Gastroesophageal sphincter (tissue), 4 donors: ENCODE measurements at regions not wholly inside any gene's neighbourhood (a gene's known extent, or its start where the extent isn't known, plus 50 kb on each side); places are given as distances from the start of the nearest gene placed in this dataset.

ENCODE experiments used
- ATAC-seq: fragments of 150-250 bp; one replicate; pipeline ENCODE4 v1.9.1; 2016; ENCODE audit warnings: mild to moderate bottlenecking, moderate library complexity
- H3K27ac ChIP-seq, 4 donors: fragments of 200-600 bp; sonication (generic) in 3 of 4; 1 replicate in 3 of 4; 2 replicates in 1 of 4; pipeline ENCODE4 v1.5.1; 2016 to 2019
- H3K27me3 ChIP-seq: fragments of 200-600 bp; sonication (generic); one replicate; pipeline ENCODE4 v1.5.1; 2019
- H3K36me3 ChIP-seq, 2 donors: fragments of 200-600 bp; sonication (generic); one replicate each; pipeline ENCODE4 v1.5.1; 2019; ENCODE audit warnings: control low read depth in 1 of 2
- H3K4me1 ChIP-seq, 3 donors: fragments of 200-600 bp; sonication (generic); 1 replicate in 2 of 3; 2 replicates in 1 of 3; pipeline ENCODE4 v1.5.1; 2016 to 2019; ENCODE audit warnings: control low read depth in 2 of 3
- H3K4me3 ChIP-seq, 2 donors: fragments of 200-600 bp; sonication (generic); one replicate each; pipeline ENCODE4 v1.5.1; 2019; ENCODE audit warnings: mild to moderate bottlenecking in 1 of 2, moderate library complexity in 1 of 2
- H3K9me3 ChIP-seq, 3 donors: fragments of 200-600 bp; sonication (generic); one replicate each; pipeline ENCODE4 v1.5.1; 2017 to 2019; ENCODE audit warnings: control low read depth in 2 of 3
- EP300 ChIP-seq: sonication (generic); formaldehyde crosslinking; IDR thresholded peaks from one replicate; pipeline ENCODE4 v1.6.1; 2017; ENCODE audit warnings: antibody characterized with exemption, mild to moderate bottlenecking
- POLR2A ChIP-seq, 2 donors: fragments of 450-650 bp; IDR thresholded peaks; one replicate each; pipeline ENCODE4 v1.6.1; 2017; ENCODE audit warnings: antibody characterized with exemption in 2 of 2, mild to moderate bottlenecking in 2 of 2, moderate library complexity in 1 of 2
- POLR2AphosphoS5 ChIP-seq: sonication (generic); formaldehyde crosslinking; IDR thresholded peaks from one replicate; pipeline ENCODE4 v1.6.1; 2017; ENCODE audit warnings: antibody characterized with exemption
- WGBS, 2 donors: methylation state at CpG; one replicate each; pipeline ENCODE4 v1.1.5; 2018; ENCODE audit warnings: low coverage in 1 of 2; 5-methylcytosine and 5-hydroxymethylcytosine counted together
- TF ChIP-seq, protein P1 (sequence below), 4 experiments: fragments of 200-600 bp in 2 of 4; fragments of 450-650 bp in 2 of 4; sonication (generic) in 1 of 4; IDR thresholded peaks; one replicate each; pipeline ENCODE4 v1.5.1; 2017 to 2019; ENCODE audit warnings: antibody characterized with exemption in 4 of 4, mild to moderate bottlenecking in 2 of 4, moderate library complexity in 2 of 4

DNA sequence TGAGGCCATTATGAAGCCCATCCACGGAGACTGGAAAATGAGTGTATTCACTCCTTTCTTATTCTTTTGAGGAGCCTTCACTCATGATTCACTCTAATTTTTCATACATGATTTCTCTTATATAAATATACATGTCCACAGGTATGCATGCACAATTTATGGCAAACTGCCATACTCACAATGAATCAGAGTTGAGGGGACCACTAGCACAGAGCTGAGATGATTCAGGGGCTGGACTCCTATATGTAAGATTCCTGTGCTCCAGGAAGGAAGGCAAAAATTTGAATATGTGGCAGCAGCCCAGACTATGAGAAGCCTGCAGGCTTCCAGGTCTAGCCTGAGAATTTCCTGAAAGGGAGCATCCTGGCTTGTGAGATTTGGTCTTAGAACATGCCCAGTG is 484.6 kb downstream of the PRELID2 start:
- TF ChIP-seq EP300 (no peak), POLR2A (IDR thresholded peaks at IDR 0.05) (no peak), POLR2AphosphoS5 (no peak)
- TF ChIP-seq, protein P1, sequence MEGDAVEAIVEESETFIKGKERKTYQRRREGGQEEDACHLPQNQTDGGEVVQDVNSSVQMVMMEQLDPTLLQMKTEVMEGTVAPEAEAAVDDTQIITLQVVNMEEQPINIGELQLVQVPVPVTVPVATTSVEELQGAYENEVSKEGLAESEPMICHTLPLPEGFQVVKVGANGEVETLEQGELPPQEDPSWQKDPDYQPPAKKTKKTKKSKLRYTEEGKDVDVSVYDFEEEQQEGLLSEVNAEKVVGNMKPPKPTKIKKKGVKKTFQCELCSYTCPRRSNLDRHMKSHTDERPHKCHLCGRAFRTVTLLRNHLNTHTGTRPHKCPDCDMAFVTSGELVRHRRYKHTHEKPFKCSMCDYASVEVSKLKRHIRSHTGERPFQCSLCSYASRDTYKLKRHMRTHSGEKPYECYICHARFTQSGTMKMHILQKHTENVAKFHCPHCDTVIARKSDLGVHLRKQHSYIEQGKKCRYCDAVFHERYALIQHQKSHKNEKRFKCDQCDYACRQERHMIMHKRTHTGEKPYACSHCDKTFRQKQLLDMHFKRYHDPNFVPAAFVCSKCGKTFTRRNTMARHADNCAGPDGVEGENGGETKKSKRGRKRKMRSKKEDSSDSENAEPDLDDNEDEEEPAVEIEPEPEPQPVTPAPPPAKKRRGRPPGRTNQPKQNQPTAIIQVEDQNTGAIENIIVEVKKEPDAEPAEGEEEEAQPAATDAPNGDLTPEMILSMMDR (IDR thresholded peaks at IDR 0.05) = no peak
- no peaks in the 10 kb centered on the region for H3K36me3 ChIP-seq
- WGBS, 2 donors = 90 to 91% methylated on average over 1 of the region's 1 CpG
- peaks cover 0 to 5% (median 0%) of the 10 kb centered on the region in 3 donors for H3K4me1 ChIP-seq
- no peaks in the 10 kb centered on the region for H3K27me3 ChIP-seq
- no peak overlapping the region for H3K27ac ChIP-seq
- H3K4me3 ChIP-seq = no peak overlapping the region
- ATAC-seq = no peak
- H3K9me3 ChIP-seq = no peaks in the 10 kb centered on the region

DNA sequence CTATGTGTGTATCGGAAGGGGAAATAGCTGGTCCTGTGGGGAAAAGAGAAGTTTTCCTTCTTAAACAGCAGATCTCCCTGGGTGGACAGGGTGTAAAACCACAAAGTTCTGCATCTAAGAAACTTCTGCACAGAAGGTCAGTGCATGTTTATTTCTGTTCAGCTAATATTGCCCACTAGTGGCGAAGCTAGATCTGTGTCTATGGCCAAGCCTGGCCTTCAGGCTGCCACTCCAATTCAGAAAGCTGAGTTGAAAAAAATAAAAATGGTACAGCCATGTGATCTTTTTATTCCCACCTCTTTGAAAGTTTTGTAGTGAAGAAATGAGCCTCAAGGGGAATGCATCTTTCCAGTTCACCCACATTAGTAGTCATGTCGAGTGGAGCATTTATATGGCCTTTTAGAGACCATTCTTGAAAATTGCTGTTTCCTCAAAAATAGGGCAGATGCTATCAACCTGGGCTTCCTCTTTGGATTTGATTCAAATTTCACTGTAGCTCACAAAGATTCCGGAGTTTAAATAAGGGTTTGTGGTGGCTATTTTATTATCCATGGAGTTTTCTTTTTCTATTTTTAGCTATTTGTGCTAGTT is 488.0 kb downstream of the PRELID2 start:
- ATAC-seq = no peak
- TF ChIP-seq POLR2AphosphoS5 = no peak
- no peak for TF ChIP-seq POLR2A (IDR thresholded peaks at IDR 0.05)
- TF ChIP-seq, protein P1 (IDR thresholded peaks at IDR 0.05) = peak in 1 of 4 experiments; percentile 24
- Histone ChIP-seq H3K27ac (no peak overlapping the region), H3K4me3 (no peak overlapping the region), H3K36me3 (no peaks in the 10 kb centered on the region), H3K4me1 (peaks cover 0 to 5% (median 0%) of the 10 kb centered on the region in 3 donors), H3K9me3 (no peaks in the 10 kb centered on the region), H3K27me3 (no peaks in the 10 kb centered on the region)
- WGBS, 2 donors = 62 to 75% methylated on average over 4 of the region's 4 CpGs

DNA sequence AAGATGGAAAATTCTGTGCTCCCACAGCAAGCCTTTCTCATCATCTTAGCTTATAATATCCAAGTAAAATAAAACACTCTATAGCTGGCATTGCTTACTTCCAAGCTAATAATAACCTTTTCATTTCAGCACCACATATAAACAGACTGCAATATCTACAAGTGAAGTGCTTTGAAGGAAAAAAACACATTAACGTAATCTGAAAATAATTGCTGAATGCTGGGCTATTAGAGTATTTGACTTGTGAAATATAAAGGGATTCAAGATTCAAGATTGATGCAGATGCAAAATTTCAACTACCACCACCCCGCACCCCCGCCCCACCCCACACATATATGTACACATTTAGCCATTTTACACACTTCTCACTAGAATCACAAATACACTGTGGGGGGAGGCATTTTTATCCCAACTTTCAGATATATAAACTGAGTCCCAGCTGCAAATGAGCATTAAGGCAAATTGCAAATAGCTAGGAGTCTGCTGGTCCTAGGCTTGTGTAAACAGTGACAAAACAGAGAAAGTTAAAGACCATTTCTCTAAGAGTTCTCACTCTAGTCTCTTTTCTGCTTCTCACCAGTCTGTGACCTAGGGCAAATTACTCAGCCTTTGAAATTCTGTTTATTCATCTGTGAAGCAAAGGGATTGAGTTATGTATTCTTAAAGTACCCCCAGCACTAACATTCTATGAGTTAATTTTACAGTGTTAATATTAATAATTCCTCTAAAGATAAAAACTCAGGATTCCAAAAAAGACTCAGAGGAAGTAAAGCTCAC is 489.4 kb downstream of the PRELID2 start:
- Histone ChIP-seq H3K36me3 (no peaks in the 10 kb centered on the region), H3K27ac (no peak overlapping the region), H3K27me3 (no peaks in the 10 kb centered on the region), H3K4me3 (no peak overlapping the region), H3K4me1 (peaks cover 0 to 5% (median 0%) of the 10 kb centered on the region in 3 donors), H3K9me3 (no peaks in the 10 kb centered on the region)
- no peak for TF ChIP-seq POLR2AphosphoS5
- no peak for TF ChIP-seq EP300
- TF ChIP-seq, protein P1 (IDR thresholded peaks at IDR 0.05) = no peak
- no peak for TF ChIP-seq POLR2A (IDR thresholded peaks at IDR 0.05)
- WGBS, 2 donors = 20 to 39% methylated on average over 1 to 3 of the region's 3 CpGs
- ATAC-seq = no peak

DNA sequence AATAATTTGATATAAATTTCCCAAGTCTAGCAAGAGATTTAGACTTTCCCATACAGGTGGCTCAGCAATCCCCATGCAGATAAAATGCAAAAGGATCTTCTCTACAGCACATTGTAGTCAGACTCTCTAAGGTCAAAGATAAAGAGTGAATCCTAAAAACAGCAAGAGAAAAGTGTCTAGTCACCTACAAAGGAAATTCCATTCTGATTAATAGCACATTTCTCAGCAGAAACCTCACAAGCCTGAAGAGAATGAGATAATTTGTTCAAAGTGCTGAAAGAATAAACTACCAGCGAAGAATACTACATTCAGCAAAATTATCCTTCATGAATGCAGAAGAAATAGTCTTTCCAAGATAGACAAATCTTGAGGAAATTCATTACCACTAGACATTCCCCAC is 493.3 kb downstream of the PRELID2 start:
- Histone ChIP-seq H3K36me3 (no peaks in the 10 kb centered on the region), H3K27ac (no peak overlapping the region), H3K9me3 (no peaks in the 10 kb centered on the region), H3K4me3 (no peak overlapping the region), H3K27me3 (no peaks in the 10 kb centered on the region), H3K4me1 (peaks cover 0 to 5% (median 0%) of the 10 kb centered on the region in 3 donors)
- no peak for ATAC-seq
- 100% methylated on average over 1 of the region's 1 CpG for WGBS, 2 donors
- no peak for TF ChIP-seq POLR2AphosphoS5
- TF ChIP-seq EP300 = no peak
- TF ChIP-seq POLR2A (IDR thresholded peaks at IDR 0.05) = no peak
- TF ChIP-seq, protein P1 (IDR thresholded peaks at IDR 0.05) = no peak

DNA sequence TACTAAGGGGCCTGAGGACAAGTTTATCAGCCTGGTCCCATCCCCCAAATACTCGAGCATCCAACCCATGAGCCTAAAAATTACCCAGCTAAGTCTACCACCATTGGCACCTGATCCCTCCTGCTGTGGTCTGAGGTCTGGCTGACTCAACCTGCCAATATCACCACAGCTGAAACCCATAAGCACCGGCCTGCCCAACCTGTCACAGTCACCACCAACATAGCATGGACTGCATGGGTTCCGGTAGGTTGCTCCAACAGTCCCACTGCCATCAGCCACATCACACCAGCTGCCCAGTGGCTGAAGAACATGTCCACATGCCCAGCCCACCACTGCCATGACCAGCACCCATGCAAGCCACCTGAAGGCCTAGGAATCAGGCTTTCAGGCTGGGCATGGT is 495.0 kb downstream of the PRELID2 start:
- H3K4me1 ChIP-seq = no peaks in the 10 kb centered on the region
- ATAC-seq = no peak
- no peaks in the 10 kb centered on the region for H3K36me3 ChIP-seq
- no peak overlapping the region for H3K4me3 ChIP-seq
- WGBS, 2 donors = 88% methylated on average over 1 of the region's 3 CpGs; no CpG with 5 or more reads in 1 of the 2 donors
- H3K27me3 ChIP-seq = no peaks in the 10 kb centered on the region
- TF ChIP-seq EP300 (no peak), POLR2A (IDR thresholded peaks at IDR 0.05) (no peak), POLR2AphosphoS5 (no peak)
- TF ChIP-seq, protein P1 (IDR thresholded peaks at IDR 0.05) = no peak
- H3K27ac ChIP-seq = no peak overlapping the region
- H3K9me3 ChIP-seq = peaks cover 0 to 4% (median 0%) of the 10 kb centered on the region in 3 donors
